B cell (primary cell): ENCODE measurements at regions not wholly inside any gene's neighbourhood (a gene's known extent, or its start where the extent isn't known, plus 50 kb on each side); places are given as distances from the start of the nearest gene placed in this dataset.

Experiments
- CTCF ChIP-seq: fragments of 200-600 bp; IDR thresholded peaks from one replicate; pipeline ENCODE4 v1.8.0; 2022; ENCODE audit warnings: antibody characterized with exemption, mild to moderate bottlenecking
- EZH2 ChIP-seq: IDR thresholded peaks from 2 replicates; pipeline ENCODE4 v1.6.1; 2012; ENCODE audit warnings: borderline replicate concordance, low read depth, mild to moderate bottlenecking, moderate library complexity, low read length; ENCODE audit not compliant: insufficient read depth, poor library complexity, severe bottlenecking

GRCh38 chr2:7309582-7309981, 392.4 kb downstream of the RNF144A start:
- no peak for TF ChIP-seq CTCF
- TF ChIP-seq EZH2 = no peak
